Naive thymus-derived CD4-positive, alpha-beta T cell (primary cell): ENCODE measurements at regions not wholly inside any gene's neighbourhood (a gene's known extent, or its start where the extent isn't known, plus 50 kb on each side); places are given as distances from the start of the nearest gene placed in this dataset.
A peak's percentile ranks its signal among the peaks of the same experiment; 100 is the strongest.
"Not testable (repeated sequence)": the region's sequence is repeated elsewhere in the genome, so short reads cannot be mapped to it uniquely, and the experiment has no call there.

Source experiments
- ATAC-seq: fragments of 150-1000 bp; cut with Tn5 transposase; 2 replicates; pipeline ENCODE4 v1.10.0; 2021; ENCODE audit warnings: mild to moderate bottlenecking, moderate library complexity
- CTCF ChIA-PET: fragments of 350-600 bp; sonication (Branson Sonifier 250); formaldehyde crosslinking; loops from one replicate; lab custom pipeline; 2021; ENCODE audit warnings: antibody characterized with exemption; lab: Charles Lee
- POLR2A ChIA-PET: fragments of 350-600 bp; sonication (Branson Sonifier 250); formaldehyde crosslinking; loops from one replicate; lab custom pipeline; 2021; ENCODE audit warnings: antibody characterized with exemption, inconsistent platforms; lab: Charles Lee
- DNase-seq, 9 donors: peaks; one replicate each; pipeline versions ENCODE4 v3.0.0 to v3.0.0-alpha.2; 2020 to 2022; ENCODE audit warnings: mixed read lengths in 1 of 9
- H3K27ac ChIP-seq: one replicate; pipeline ENCODE4 v1.7.0; 2013; ENCODE audit warnings: mild to moderate bottlenecking, low read depth, low read length, moderate library complexity
- H3K27me3 ChIP-seq, 2 donors: one replicate each; pipeline ENCODE4 v1.7.0; 2013; ENCODE audit warnings: low read length in 2 of 2, mild to moderate bottlenecking in 2 of 2, moderate library complexity in 2 of 2; ENCODE audit not compliant: control insufficient read depth in 2 of 2, insufficient read depth in 2 of 2
- H3K36me3 ChIP-seq, 3 experiments: 1 replicate in 2 of 3; 2 replicates in 1 of 3; pipeline ENCODE4 v1.7.0; 2013; ENCODE audit warnings: low read length in 3 of 3, mild to moderate bottlenecking in 3 of 3, moderate library complexity in 1 of 3; ENCODE audit not compliant: insufficient read depth in 3 of 3, control insufficient read depth in 2 of 3
- H3K4me1 ChIP-seq, 2 donors: one replicate each; pipeline ENCODE4 v1.7.0; 2013; ENCODE audit warnings: low read length in 2 of 2, mild to moderate bottlenecking in 2 of 2, moderate library complexity in 1 of 2; ENCODE audit not compliant: control insufficient read depth in 2 of 2, insufficient read depth in 2 of 2
- H3K4me3 ChIP-seq: 2 replicates; pipeline ENCODE4 v1.7.0; 2013; ENCODE audit warnings: mild to moderate bottlenecking, low read length
- H3K9me3 ChIP-seq, 3 experiments: 1 replicate in 2 of 3; 2 replicates in 1 of 3; pipeline ENCODE4 v1.7.0; 2013; ENCODE audit warnings: low read length in 3 of 3; ENCODE audit not compliant: control insufficient read depth in 2 of 3
- H3K27ac Mint-ChIP-seq, 9 donors: one replicate each; pipeline ENCODE4 v1.8.0; 2020 to 2022; ENCODE audit warnings: mixed read lengths in 9 of 9, mild to moderate bottlenecking in 8 of 9, moderate library complexity in 5 of 9, inconsistent platforms in 2 of 9
- H3K27me3 Mint-ChIP-seq, 5 donors: one replicate each; pipeline ENCODE4 v1.8.0; 2021 to 2022; ENCODE audit warnings: mixed read lengths in 5 of 5, mild to moderate bottlenecking in 1 of 5
- H3K36me3 Mint-ChIP-seq, 5 donors: one replicate each; pipeline ENCODE4 v1.8.0; 2020 to 2022; ENCODE audit warnings: mixed read lengths in 5 of 5, mild to moderate bottlenecking in 3 of 5, inconsistent platforms in 1 of 5
- H3K4me1 Mint-ChIP-seq, 7 donors: one replicate each; pipeline ENCODE4 v1.8.0; 2020 to 2022; ENCODE audit warnings: mixed read lengths in 7 of 7, mild to moderate bottlenecking in 3 of 7, inconsistent platforms in 1 of 7
- H3K4me3 Mint-ChIP-seq, 10 donors: one replicate each; pipeline ENCODE4 v1.8.0; 2020 to 2022; ENCODE audit warnings: mild to moderate bottlenecking in 10 of 10, mixed read lengths in 10 of 10, moderate library complexity in 6 of 10, inconsistent platforms in 2 of 10
- H3K9me3 Mint-ChIP-seq, 11 donors: one replicate each; pipeline ENCODE4 v1.8.0; 2020 to 2022; ENCODE audit warnings: mixed read lengths in 11 of 11, mild to moderate bottlenecking in 4 of 11, inconsistent platforms in 1 of 11, moderate library complexity in 1 of 11
- intact Hi-C, 2 donors: fragments of 100-400 bp; cut with micrococcal nuclease; formaldehyde crosslinking; loops; one replicate each; pipeline ENCODE4 v1.15.1; 2023

DNA sequence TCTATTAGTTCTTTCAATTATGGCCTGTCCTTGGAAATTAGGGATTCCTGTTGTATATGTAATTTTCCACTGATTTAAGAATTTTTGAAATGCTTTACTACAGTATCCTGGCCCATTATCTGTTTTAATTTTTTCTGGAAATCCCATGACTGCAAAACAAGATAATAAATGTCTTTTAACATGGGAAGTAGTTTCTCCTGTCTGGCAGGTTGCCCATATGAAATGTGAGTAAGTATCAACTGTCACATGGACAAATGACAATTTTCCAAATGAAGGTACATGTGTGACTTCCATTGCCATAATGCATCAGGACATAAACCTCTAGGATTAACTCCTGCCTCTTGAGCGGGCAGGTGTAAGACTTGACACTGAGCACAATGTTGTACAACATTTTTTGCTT lies 71.9 kb upstream of the ZNF195 start:
- CTCF ChIA-PET, H3K4me1 ChIP-seq, H3K9me3 Mint-ChIP-seq, H3K36me3 Mint-ChIP-seq, POLR2A ChIA-PET, H3K27ac Mint-ChIP-seq, H3K36me3 ChIP-seq, H3K27ac ChIP-seq, DNase-seq, ATAC-seq, H3K4me3 ChIP-seq, H3K9me3 ChIP-seq, H3K4me3 Mint-ChIP-seq, intact Hi-C loops, H3K27me3 ChIP-seq: not testable (repeated sequence)
- peaks cover 0 to 30% (median 17%) of the 10 kb centered on the region in 5 donors for H3K27me3 Mint-ChIP-seq
- H3K4me1 Mint-ChIP-seq = peaks cover 4 to 13% (median 11%) of the 10 kb centered on the region in 7 donors

DNA sequence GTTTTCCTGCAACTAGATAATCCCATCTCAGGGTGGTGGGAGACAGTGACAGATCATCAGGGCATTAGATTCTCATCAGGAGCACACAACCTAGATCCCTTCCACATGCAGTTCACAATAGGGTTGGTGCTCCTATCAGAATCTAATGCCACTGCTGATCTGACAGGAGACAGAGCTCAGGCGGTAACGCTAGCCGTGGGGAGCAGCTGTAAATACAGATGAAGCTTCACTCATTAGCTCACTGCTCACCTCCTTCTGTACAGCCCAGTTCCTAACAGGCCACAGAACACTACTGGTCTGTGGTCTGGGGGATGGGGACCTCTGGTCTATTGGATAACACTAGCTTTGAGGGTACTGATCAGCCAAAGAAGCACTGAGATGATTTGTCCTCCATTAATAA lies 66.6 kb upstream of the ZNF195 start:
- H3K27me3 ChIP-seq, H3K36me3 Mint-ChIP-seq, H3K27ac Mint-ChIP-seq, H3K4me3 ChIP-seq, H3K9me3 Mint-ChIP-seq, H3K4me1 Mint-ChIP-seq, H3K4me3 Mint-ChIP-seq, H3K9me3 ChIP-seq, DNase-seq, H3K36me3 ChIP-seq, POLR2A ChIA-PET, H3K27ac ChIP-seq, intact Hi-C loops, CTCF ChIA-PET, H3K4me1 ChIP-seq, ATAC-seq: not testable (repeated sequence)
- H3K27me3 Mint-ChIP-seq = peaks cover 24 to 34% (median 26%) of the 10 kb centered on the region in 5 donors

DNA sequence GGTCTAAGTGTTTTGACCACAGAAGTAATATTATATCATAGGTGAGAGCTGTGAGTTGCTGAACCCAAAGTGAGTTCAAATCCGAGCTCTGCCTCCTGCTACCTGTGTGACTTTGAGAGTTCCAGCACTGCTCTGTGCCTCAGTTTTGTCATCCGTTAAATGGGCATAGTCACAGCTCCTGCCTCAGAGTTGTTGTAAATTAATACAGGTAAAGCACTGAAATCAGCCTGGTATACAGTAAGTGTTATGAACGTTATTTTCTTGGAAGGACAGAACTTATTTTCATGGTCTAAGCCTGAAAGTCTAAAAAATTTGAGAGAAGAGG lies 65.4 kb upstream of the ZNF195 start:
- H3K36me3 ChIP-seq, POLR2A ChIA-PET, H3K27me3 ChIP-seq, H3K4me3 ChIP-seq, H3K9me3 ChIP-seq, H3K36me3 Mint-ChIP-seq, H3K27ac ChIP-seq, H3K27ac Mint-ChIP-seq, CTCF ChIA-PET, H3K4me1 ChIP-seq, H3K9me3 Mint-ChIP-seq, ATAC-seq, DNase-seq, H3K4me3 Mint-ChIP-seq, intact Hi-C loops, H3K4me1 Mint-ChIP-seq: not testable (repeated sequence)
- peaks cover 24 to 36% (median 31%) of the 10 kb centered on the region in 5 donors for H3K27me3 Mint-ChIP-seq

DNA sequence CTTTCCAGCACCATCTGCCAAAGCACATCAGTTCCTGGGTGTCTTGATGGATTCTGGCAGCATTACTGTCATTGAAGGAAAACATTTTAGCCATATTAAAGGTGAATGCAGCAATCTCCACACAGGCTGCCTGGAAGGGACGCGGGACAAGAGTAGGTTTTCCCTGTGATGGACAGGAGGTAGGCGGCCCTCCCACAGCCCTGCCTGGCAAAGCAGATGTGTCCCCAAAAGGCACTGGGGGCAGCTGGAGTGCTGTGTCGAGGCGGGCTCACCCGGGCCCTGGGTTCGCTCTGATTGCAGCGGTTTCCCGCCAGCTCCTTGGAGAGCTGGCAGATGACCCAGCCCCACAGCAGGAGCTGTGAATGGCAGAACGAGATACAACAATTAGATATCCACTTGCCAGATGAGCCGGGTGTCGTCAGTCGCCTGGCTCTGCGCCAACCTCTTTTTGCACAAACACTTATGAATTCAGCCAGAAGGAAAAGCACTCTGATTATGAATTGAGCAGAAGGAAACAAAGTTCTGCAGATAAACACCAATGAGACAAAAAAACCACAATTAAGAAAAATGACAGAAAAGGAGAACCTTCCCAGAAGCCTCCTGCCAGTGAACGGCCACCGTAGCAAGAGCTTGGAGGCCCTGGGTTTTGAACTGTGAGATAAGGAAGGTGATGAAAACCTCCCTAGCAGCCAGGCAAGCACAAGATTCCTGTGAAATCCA lies 64.9 kb upstream of the ZNF195 start:
- H3K27me3 Mint-ChIP-seq = peaks cover 24 to 39% (median 31%) of the 10 kb centered on the region in 5 donors
- ATAC-seq = not testable (repeated sequence)

DNA sequence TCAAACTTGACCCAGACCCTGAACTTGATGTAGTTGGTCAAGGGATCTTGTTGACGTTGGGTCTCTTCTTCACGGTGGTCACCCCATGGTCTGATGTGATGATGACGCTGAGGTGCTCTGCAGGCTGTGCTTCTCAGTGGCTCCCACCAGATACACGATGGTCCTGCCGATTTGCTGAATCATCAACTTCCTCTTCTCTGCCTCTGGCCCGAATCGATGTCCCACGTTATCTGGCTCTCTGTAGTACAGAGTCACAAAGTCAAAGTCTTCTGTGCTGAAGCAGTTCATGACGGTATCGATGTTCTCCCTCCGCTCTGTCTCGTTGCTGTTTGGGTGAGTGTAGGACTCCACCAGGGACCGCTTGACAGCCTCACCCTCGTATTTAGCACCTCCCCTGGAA lies 58.5 kb upstream of the ZNF195 start:
- Mint-ChIP-seq H3K27me3 (peaks cover 7 to 16% (median 8%) of the 10 kb centered on the region in 5 donors), H3K4me3 (peak overlapping the region in 1 of 10 donors; percentile 0)
- CTCF ChIA-PET, H3K36me3 Mint-ChIP-seq, intact Hi-C loops, H3K9me3 ChIP-seq, H3K27ac ChIP-seq, H3K9me3 Mint-ChIP-seq, DNase-seq, H3K4me3 ChIP-seq, H3K4me1 Mint-ChIP-seq, H3K36me3 ChIP-seq, ATAC-seq, H3K4me1 ChIP-seq, H3K27ac Mint-ChIP-seq, H3K27me3 ChIP-seq, POLR2A ChIA-PET: not testable (repeated sequence)

More for the DNA sequence above, 64.9 kb upstream of the ZNF195 start:
- H3K27me3 ChIP-seq, intact Hi-C loops, H3K36me3 Mint-ChIP-seq, H3K9me3 ChIP-seq, H3K4me1 ChIP-seq, H3K9me3 Mint-ChIP-seq, DNase-seq, H3K27ac ChIP-seq, H3K4me3 Mint-ChIP-seq, POLR2A ChIA-PET, CTCF ChIA-PET, H3K4me1 Mint-ChIP-seq, H3K36me3 ChIP-seq, H3K4me3 ChIP-seq: not testable (repeated sequence)
- H3K27ac Mint-ChIP-seq = peak overlapping the region in 2 of 9 donors; percentile 20 to 64

DNA sequence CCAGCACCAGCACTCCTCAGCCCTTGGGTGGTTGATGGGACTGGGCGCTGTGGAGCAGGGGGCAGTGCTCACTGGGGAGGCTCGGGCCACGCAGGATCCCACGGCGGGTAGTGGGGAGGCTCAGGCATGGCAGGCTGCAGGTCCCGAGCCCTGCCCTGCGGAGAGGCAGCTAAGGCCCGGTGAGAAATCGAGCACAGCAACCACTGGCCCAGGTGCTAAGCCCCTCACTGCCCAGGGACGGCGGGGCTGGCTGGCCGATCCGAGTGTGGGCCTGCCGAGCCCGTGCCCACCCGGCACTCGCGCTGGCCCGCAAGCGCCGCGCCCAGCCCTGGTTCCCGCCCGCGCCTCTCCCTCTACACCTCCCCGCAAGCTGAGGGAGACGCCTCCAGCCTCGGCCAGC lies 56.0 kb upstream of the ZNF195 start:
- Mint-ChIP-seq H3K27ac (no peak overlapping the region), H3K4me1 (peaks cover 0 to 5% (median 4%) of the 10 kb centered on the region in 7 donors), H3K27me3 (peaks cover 6 to 18% (median 7%) of the 10 kb centered on the region in 5 donors), H3K4me3 (no peak overlapping the region), H3K36me3 (no peaks in the 10 kb centered on the region), H3K9me3 (peaks cover 0 to 2% (median 0%) of the 10 kb centered on the region in 11 donors)
- Histone ChIP-seq H3K27ac (no peak overlapping the region), H3K36me3 (no peaks in the 10 kb centered on the region), H3K4me3 (no peak overlapping the region), H3K27me3 (no peaks in the 10 kb centered on the region), H3K4me1 (no peaks in the 10 kb centered on the region), H3K9me3 (no peaks in the 10 kb centered on the region)
- ChIA-PET POLR2A (no interaction called here), CTCF (no interaction called here)
- intact Hi-C loops = no loop called here
- DNase-seq (no peak), ATAC-seq (no peak)

DNA sequence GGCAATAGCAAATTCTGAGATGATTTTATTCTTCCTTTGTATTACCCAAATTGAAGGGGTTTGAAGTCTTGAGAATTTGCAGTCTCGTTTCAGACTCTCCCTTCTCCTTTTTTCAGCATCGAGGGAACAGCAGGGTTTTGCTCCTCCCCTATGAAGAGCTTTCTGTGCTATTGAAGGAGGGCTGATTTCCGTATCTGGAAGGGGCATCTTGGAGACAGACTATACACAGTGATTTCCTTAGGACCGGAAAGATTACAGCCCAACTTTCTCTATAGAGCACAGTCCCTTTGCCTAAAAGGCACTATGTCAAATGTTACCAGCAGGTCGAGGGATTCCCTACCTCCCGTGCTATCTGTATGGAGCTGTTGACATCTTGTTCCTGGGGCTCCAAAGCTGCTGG lies 50.2 kb upstream of the ZNF195 start:
- DNase-seq, H3K27ac ChIP-seq, H3K4me1 Mint-ChIP-seq, POLR2A ChIA-PET, H3K9me3 ChIP-seq, H3K36me3 ChIP-seq, ATAC-seq, H3K27ac Mint-ChIP-seq, H3K4me3 Mint-ChIP-seq, H3K36me3 Mint-ChIP-seq, H3K4me3 ChIP-seq, H3K27me3 ChIP-seq, H3K4me1 ChIP-seq, H3K9me3 Mint-ChIP-seq: not testable (repeated sequence)
- intact Hi-C loops = loop anchor here in 1 of 2 donors (10.0 kb wide), 2 partner anchors 544 to 966 kb away; partner anchors contain the start of genes CDKN1C and TRIM21
- H3K27me3 Mint-ChIP-seq = peaks cover 4 to 24% (median 5%) of the 10 kb centered on the region in 5 donors
- CTCF ChIA-PET = interaction anchor here (0.6 kb wide), 1 partner anchor 451 kb away, joined by 5 read pairs; no protein-coding TSS in a partner anchor
